Globus pallidus (tissue), 1 donor: ENCODE measurements at regions not wholly inside any gene's neighbourhood (a gene's known extent, or its start where the extent isn't known, plus 50 kb on each side); places are given as distances from the start of the nearest gene placed in this dataset.
"Not testable (repeated sequence)": the region's sequence is repeated elsewhere in the genome, so short reads cannot be mapped to it uniquely, and the experiment has no call there.

ENCODE experiments used
- DNase-seq: peaks from one replicate; pipeline ENCODE4 v3.0.0-alpha.2; 2015; ENCODE audit warnings: low spot score

- no peak for DNase-seq
Observed at GRCh38 chr5:29247346-29248028, 1946.0 kb upstream of the CDH6 start.

- DNase-seq: no peak
Observed at GRCh38 chr5:29240379-29240778, 1953.1 kb upstream of the CDH6 start.

- DNase-seq: no peak
Observed at GRCh38 chr5:29239606-29240005, 1953.9 kb upstream of the CDH6 start.

- no peak for DNase-seq
Observed at GRCh38 chr5:29238115-29238514, 1955.4 kb upstream of the CDH6 start.

- DNase-seq: no peak
Observed at GRCh38 chr5:29231154-29231553, 1962.3 kb upstream of the CDH6 start.

GRCh38 chr5:29230591-29230990, 1962.9 kb upstream of the CDH6 start:
- DNase-seq: no peak

- DNase-seq: no peak
Observed at GRCh38 chr5:29229461-29229860, 1964.0 kb upstream of the CDH6 start.

GRCh38 chr5:29218138-29218537, 1975.3 kb upstream of the CDH6 start:
- no peak for DNase-seq

GRCh38 chr5:29214839-29215238, 1978.6 kb upstream of the CDH6 start:
- no peak for DNase-seq

GRCh38 chr5:29213475-29213874, 1980.0 kb upstream of the CDH6 start:
- no peak for DNase-seq

- no peak for DNase-seq
Observed at GRCh38 chr5:29208024-29208423, 1985.5 kb upstream of the CDH6 start.

GRCh38 chr5:29203049-29203448, 1990.4 kb upstream of the CDH6 start:
- DNase-seq: no peak

GRCh38 chr5:29197631-29198454, 1995.6 kb upstream of the CDH6 start:
- DNase-seq: no peak

- DNase-seq: no peak
Observed at GRCh38 chr5:29193972-29194371, 1999.5 kb upstream of the CDH6 start.

- DNase-seq: not testable (repeated sequence)
Observed at GRCh38 chr5:29191269-29192048, 2002.0 kb upstream of the CDH6 start.

- not testable (repeated sequence) for DNase-seq
Observed at GRCh38 chr5:29190398-29190797, 2003.1 kb upstream of the CDH6 start.

- not testable (repeated sequence) for DNase-seq
Observed at GRCh38 chr5:29186380-29186779, 2007.1 kb upstream of the CDH6 start.

- DNase-seq: no peak
Observed at GRCh38 chr5:29185558-29185957, 2007.9 kb upstream of the CDH6 start.

GRCh38 chr5:29175774-29176173, 2017.7 kb upstream of the CDH6 start:
- no peak for DNase-seq

GRCh38 chr5:29170599-29170998, 2022.9 kb upstream of the CDH6 start:
- DNase-seq: no peak

- DNase-seq: no peak
Observed at GRCh38 chr5:29169886-29170285, 2023.6 kb upstream of the CDH6 start.

GRCh38 chr5:29162297-29162696, 2031.2 kb upstream of the CDH6 start:
- no peak for DNase-seq
